Right kidney (tissue), 1 donor: ENCODE measurements at regions not wholly inside any gene's neighbourhood (a gene's known extent, or its start where the extent isn't known, plus 50 kb on each side); places are given as distances from the start of the nearest gene placed in this dataset.
A peak's percentile ranks its signal among the peaks of the same experiment; 100 is the strongest.

Experiments used
- DNase-seq: peaks from one replicate; pipeline ENCODE4 v3.0.0-alpha.2; 2016

- DNase-seq = no peak
These were observed 319.8 kb upstream of the SLC7A11 start for GRCh38 chr4:138561906-138562305.

GRCh38 chr4:138561276-138561880 is 319.2 kb upstream of the SLC7A11 start:
- no peak for DNase-seq

GRCh38 chr4:138560448-138560847 is 318.3 kb upstream of the SLC7A11 start:
- no peak for DNase-seq

- DNase-seq = no peak
These were observed 316.7 kb upstream of the SLC7A11 start for GRCh38 chr4:138558886-138559285.

GRCh38 chr4:138555584-138555983 is 313.4 kb upstream of the SLC7A11 start:
- DNase-seq = no peak

- DNase-seq = no peak
These were observed 313.0 kb upstream of the SLC7A11 start for GRCh38 chr4:138555108-138555507.

- no peak for DNase-seq
These were observed 311.1 kb upstream of the SLC7A11 start for GRCh38 chr4:138553001-138553845.

- no peak for DNase-seq
These were observed 300.1 kb upstream of the SLC7A11 start for GRCh38 chr4:138542191-138542776.

GRCh38 chr4:138540056-138540800 is 298.1 kb upstream of the SLC7A11 start:
- no peak for DNase-seq

GRCh38 chr4:138538743-138539142 is 296.6 kb upstream of the SLC7A11 start:
- DNase-seq = no peak

- DNase-seq = no peak
These were observed 295.8 kb upstream of the SLC7A11 start for GRCh38 chr4:138537731-138538490.

GRCh38 chr4:138535316-138535715 is 293.2 kb upstream of the SLC7A11 start:
- no peak for DNase-seq

GRCh38 chr4:138522366-138522765 is 280.2 kb upstream of the SLC7A11 start:
- DNase-seq = no peak

- DNase-seq = no peak
These were observed 279.7 kb upstream of the SLC7A11 start for GRCh38 chr4:138521809-138522208.

GRCh38 chr4:138519436-138519835 is 277.3 kb upstream of the SLC7A11 start:
- DNase-seq = no peak

GRCh38 chr4:138513535-138513934 is 271.4 kb upstream of the SLC7A11 start:
- DNase-seq = no peak

GRCh38 chr4:138512756-138513155 is 270.6 kb upstream of the SLC7A11 start:
- DNase-seq = peak; percentile 4

GRCh38 chr4:138510053-138510452 is 267.9 kb upstream of the SLC7A11 start:
- no peak for DNase-seq

- no peak for DNase-seq
These were observed 267.2 kb upstream of the SLC7A11 start for GRCh38 chr4:138509346-138509745.

- no peak for DNase-seq
These were observed 265.4 kb upstream of the SLC7A11 start for GRCh38 chr4:138507522-138507921.

- DNase-seq = no peak
These were observed 259.5 kb upstream of the SLC7A11 start for GRCh38 chr4:138501614-138502013.

GRCh38 chr4:138500869-138501268 is 258.7 kb upstream of the SLC7A11 start:
- no peak for DNase-seq
